ENCODE measurements at regions not wholly inside any gene's neighbourhood (a gene's known extent, or its start where the extent isn't known, plus 50 kb on each side); places are given as distances from the start of the nearest gene placed in this dataset.

GRCh38 chr1:60572378-60572777 is 498.8 kb upstream of the C1orf87 start:
- no peak for FAIRE-seq

GRCh38 chr1:60571811-60572210 is 498.2 kb upstream of the C1orf87 start:
- FAIRE-seq, result no peak
- no peak for DNase-seq (ENCODE audit: insufficient read length, low spot score)

More at GRCh38 chr1:60572378-60572777, 498.8 kb upstream of the C1orf87 start:
- no peak for DNase-seq (ENCODE audit: insufficient read length, low spot score)

GRCh38 chr1:60569189-60569588 is 495.6 kb upstream of the C1orf87 start:
- DNase-seq (ENCODE audit: insufficient read length, low spot score) (no peak), FAIRE-seq (no peak)

GRCh38 chr1:60567256-60567655 is 493.7 kb upstream of the C1orf87 start:
- DNase-seq (ENCODE audit: insufficient read length, low spot score) (no peak), FAIRE-seq (no peak)

GRCh38 chr1:60564916-60565750 is 491.6 kb upstream of the C1orf87 start:
- DNase-seq (ENCODE audit: insufficient read length, low spot score) (no peak), FAIRE-seq (no peak)

- FAIRE-seq (no peak), DNase-seq (ENCODE audit: insufficient read length, low spot score) (no peak)
These were observed 490.4 kb upstream of the C1orf87 start for GRCh38 chr1:60563777-60564535.

GRCh38 chr1:60562740-60563139 is 489.2 kb upstream of the C1orf87 start:
- no peak for DNase-seq (ENCODE audit: insufficient read length, low spot score)
- no peak for FAIRE-seq

GRCh38 chr1:60560701-60561100 is 487.1 kb upstream of the C1orf87 start:
- DNase-seq (ENCODE audit: insufficient read length, low spot score) (no peak), FAIRE-seq (no peak)

GRCh38 chr1:60558236-60558635 is 484.7 kb upstream of the C1orf87 start:
- no peak for FAIRE-seq
- DNase-seq (ENCODE audit: insufficient read length, low spot score), result no peak

- no peak for DNase-seq (ENCODE audit: insufficient read length, low spot score)
- no peak for FAIRE-seq
These were observed 480.2 kb upstream of the C1orf87 start for GRCh38 chr1:60553730-60554129.

- no peak for DNase-seq (ENCODE audit: insufficient read length, low spot score)
- FAIRE-seq, result no peak
These were observed 474.3 kb upstream of the C1orf87 start for GRCh38 chr1:60547821-60548220.

- DNase-seq (ENCODE audit: insufficient read length, low spot score) (no peak), FAIRE-seq (no peak)
These were observed 468.4 kb upstream of the C1orf87 start for GRCh38 chr1:60541831-60542532.

GRCh38 chr1:60540141-60540540 is 466.6 kb upstream of the C1orf87 start:
- DNase-seq (ENCODE audit: insufficient read length, low spot score) (no peak), FAIRE-seq (no peak)

GRCh38 chr1:60535713-60536112 is 462.1 kb upstream of the C1orf87 start:
- no peak for DNase-seq (ENCODE audit: insufficient read length, low spot score)
- FAIRE-seq, result no peak

- FAIRE-seq (no peak), DNase-seq (ENCODE audit: insufficient read length, low spot score) (no peak)
These were observed 454.0 kb upstream of the C1orf87 start for GRCh38 chr1:60527567-60527966.

GRCh38 chr1:60516996-60517395 is 443.4 kb upstream of the C1orf87 start:
- no peak for DNase-seq (ENCODE audit: insufficient read length, low spot score)
- FAIRE-seq, result no peak

GRCh38 chr1:60510162-60510561 is 436.6 kb upstream of the C1orf87 start:
- DNase-seq (ENCODE audit: insufficient read length, low spot score) (no peak), FAIRE-seq (no peak)

- FAIRE-seq, result no peak
- no peak for DNase-seq (ENCODE audit: insufficient read length, low spot score)
These were observed 430.8 kb upstream of the C1orf87 start for GRCh38 chr1:60504206-60504840.

GRCh38 chr1:60503266-60503925 is 429.8 kb upstream of the C1orf87 start:
- FAIRE-seq (no peak), DNase-seq (ENCODE audit: insufficient read length, low spot score) (no peak)

- FAIRE-seq (no peak), DNase-seq (ENCODE audit: insufficient read length, low spot score) (no peak)
These were observed 428.9 kb upstream of the C1orf87 start for GRCh38 chr1:60502506-60502905.

All from GM19239 (cell line).